NCI-H345 (cell line): ENCODE measurements at regions not wholly inside any gene's neighbourhood (a gene's known extent, or its start where the extent isn't known, plus 50 kb on each side); places are given as distances from the start of the nearest gene placed in this dataset.
"Not testable (repeated sequence)": the region's sequence is repeated elsewhere in the genome, so short reads cannot be mapped to it uniquely, and the experiment has no call there.

ENCODE experiments used
- DNase-seq: peaks from one replicate; lab custom pipeline; 2025; lab: John Stamatoyannopoulos, UW

GRCh38 chr2:190150413-190150812 lies 87.9 kb upstream of the MSTN start:
- DNase-seq = no peak

DNA sequence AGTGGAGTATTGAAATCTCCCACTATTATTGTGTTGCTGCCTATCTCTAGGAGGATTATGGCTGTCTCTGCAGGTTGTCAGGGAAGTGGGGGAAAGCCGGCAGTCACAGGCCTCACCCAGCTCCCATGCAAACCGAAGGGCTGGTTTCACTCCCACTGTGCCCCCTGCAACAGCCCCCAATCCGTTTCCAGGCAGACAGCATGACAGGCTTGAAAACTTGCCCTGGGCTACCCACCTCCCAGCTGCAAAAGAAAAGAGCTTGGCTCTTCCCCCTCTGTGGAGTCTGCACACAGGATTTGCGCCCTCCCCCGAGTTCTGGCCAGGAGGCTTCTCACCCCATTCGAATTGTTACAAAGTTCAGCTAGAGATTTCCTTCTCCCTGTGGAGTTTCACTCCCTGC lies 87.4 kb upstream of the MSTN start:
- peak; percentile 68 for DNase-seq

DNA sequence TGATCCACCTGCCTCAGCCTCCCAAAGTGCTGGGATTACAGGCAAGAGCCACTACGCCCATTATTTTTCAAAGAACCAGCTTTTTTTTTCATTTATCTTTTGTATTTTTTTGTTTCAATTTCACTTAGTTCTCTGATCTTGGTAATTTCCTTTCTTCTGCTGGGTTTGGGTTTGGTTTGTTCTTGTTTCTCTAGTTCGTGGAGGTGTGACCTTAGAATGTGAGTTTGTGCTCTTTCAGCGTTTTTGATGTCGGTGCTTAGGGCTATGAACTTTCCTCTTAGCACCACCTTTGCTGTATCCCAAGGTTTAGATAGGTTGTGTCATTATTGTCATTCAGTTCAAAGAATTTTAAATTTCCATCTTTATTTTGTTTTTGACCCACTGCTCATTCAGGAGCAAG lies 86.7 kb upstream of the MSTN start:
- DNase-seq = no peak

- not testable (repeated sequence) for DNase-seq
Observed at GRCh38 chr2:190146109-190146508, 83.6 kb upstream of the MSTN start.

DNA sequence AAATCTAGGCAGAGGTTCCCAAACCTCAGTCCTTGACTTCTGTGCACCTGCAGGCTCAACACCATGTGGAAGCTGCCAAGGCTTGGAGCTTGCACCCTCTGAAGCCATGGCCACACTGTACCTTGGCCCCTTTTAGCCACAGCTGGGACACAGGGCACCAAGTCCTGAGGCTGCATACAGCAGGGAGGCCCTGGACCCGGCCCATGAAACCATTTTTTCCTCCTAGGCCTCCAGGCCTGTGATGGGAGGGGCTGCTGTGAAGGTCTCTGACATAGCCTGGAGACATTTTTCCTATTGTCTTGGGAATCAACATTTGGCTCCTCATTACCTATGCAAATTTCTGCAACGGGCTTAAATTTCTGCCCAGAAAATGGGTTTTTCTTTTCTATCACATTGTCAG lies 77.9 kb upstream of the MSTN start:
- DNase-seq = not testable (repeated sequence)

DNA sequence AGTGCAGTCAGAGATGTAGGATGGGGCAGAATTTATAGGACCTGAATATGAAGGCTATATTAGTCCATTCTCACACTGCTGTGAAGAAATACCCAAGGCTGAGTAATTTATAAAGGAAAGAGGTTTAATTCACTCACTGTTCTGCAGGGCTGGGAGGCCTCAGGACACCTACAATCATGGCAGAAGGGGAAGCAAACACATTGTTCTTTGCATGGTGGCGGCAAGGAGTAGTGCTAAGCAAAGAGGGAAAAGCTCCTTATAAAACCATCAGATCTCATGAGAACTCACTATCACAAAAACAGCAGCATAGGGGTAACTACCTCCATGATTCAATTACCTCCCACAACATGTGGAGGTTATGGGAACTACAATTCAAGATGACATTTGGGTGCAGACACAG lies 76.8 kb upstream of the MSTN start:
- no peak for DNase-seq

GRCh38 chr2:190138032-190138431 lies 75.5 kb upstream of the MSTN start:
- no peak for DNase-seq

GRCh38 chr2:190137561-190137960 lies 75.0 kb upstream of the MSTN start:
- no peak for DNase-seq

GRCh38 chr2:190136825-190137224 lies 74.3 kb upstream of the MSTN start:
- no peak for DNase-seq

DNA sequence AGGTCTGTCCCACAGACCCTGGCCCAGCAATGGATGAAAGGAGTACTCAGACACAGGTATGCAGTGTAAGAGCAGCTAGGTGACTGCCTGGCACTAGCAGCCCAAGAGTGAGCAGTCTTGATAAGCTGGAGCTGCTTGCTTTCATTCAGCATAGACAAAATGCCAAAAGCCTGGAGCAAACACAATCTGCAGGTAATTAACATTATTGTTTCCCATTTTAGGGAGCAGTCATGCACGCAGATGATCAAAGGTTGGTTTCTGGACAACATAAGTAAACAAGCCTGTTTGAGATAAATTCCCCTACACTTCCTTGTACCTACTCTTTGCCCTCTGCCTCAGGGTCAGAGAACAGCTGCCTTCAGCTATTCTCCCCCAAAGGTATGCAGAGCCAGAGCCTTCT lies 73.7 kb upstream of the MSTN start:
- DNase-seq = no peak

- DNase-seq = no peak
Observed at GRCh38 chr2:190129421-190130199, 67.1 kb upstream of the MSTN start.

- no peak for DNase-seq
Observed at GRCh38 chr2:190127651-190128050, 65.1 kb upstream of the MSTN start.

DNA sequence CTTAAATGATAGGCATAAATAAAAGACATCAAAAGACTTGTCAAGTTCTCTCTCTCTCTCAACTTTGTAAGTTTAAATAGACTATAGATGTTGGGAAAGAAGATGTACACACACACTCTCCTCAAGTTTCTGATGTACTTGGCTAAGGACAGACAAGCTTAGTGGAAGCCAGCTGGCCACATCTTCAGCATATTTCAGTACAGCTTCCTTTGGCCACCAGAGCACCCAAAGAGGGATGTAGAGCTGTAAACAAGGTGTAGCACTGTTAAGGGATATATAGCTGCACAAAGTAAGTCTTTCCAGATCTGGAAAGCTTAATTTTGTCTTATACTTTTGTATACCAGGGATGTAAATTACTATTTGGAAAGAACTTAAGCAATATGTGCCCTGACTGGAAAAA lies 64.3 kb upstream of the MSTN start:
- DNase-seq = no peak

DNA sequence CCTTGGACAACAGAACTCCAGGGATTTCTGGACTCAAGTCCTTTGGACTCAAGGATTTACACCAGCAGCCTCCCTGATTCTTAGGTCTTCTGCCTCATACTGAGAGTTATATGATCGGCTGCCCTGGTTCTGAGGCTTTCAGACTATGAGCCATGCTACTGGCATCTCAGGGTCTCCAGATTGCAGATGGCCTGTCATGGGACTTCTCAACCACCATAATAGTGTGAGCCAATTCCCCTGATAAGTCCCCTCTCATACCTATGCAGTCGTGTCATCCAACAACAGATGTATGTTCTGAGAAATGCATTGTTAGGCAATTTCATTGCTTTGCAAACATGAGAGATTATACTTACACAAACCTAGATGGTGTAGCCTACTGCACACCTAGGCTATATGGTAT lies 61.4 kb upstream of the MSTN start:
- DNase-seq = no peak

DNA sequence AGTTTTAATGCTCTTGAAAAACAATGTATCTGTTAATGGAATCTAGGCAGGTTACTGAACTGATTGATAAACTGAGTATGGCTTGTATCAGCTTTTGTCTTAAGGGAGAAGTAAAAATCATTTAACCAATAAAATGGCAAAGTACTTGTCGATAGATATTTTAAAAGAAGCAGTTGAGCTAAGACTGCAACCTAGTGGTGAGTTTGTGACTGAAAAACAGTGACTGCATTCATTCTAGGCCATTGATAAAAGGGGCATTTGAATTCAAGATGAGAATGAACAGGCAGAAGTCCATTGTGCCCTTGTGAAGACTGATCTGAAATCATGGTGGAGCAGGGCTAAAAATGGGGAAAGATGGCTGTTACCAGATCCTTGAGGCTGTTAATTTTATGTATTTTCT lies 59.4 kb upstream of the MSTN start:
- peak; percentile 2 for DNase-seq

GRCh38 chr2:190121305-190121704 lies 58.8 kb upstream of the MSTN start:
- DNase-seq = no peak

DNA sequence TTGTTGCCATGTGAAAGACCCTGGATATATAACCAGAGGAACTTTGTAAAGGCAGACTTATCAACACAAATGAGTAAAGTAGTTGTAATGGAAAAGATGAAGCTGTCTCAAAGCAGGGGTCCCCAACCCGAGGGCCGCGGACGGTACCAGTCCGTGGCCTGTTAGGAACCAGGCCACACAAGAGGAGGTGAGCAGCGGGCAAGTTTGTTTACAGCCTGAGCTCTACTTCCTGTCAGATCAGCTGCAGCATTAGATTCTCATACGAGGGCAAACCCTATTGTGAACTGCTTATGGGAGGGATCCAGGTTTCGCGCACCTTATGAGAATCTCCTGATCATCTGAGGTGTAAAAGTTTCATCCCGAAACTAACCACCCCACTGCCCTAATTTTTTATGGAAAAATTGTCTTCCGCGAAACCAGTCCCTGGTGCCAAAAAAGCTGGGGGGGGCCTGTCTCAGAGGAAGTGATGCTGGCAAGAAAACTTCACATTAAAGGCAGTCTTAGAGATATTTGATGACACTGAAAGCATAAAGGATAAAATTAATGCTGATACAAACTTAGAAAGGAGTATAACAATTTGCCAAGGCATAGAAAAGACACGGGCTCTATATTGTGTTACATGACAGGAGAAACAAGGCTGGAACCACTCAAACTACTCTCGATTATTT lies 57.5 kb upstream of the MSTN start:
- no peak for DNase-seq

DNA sequence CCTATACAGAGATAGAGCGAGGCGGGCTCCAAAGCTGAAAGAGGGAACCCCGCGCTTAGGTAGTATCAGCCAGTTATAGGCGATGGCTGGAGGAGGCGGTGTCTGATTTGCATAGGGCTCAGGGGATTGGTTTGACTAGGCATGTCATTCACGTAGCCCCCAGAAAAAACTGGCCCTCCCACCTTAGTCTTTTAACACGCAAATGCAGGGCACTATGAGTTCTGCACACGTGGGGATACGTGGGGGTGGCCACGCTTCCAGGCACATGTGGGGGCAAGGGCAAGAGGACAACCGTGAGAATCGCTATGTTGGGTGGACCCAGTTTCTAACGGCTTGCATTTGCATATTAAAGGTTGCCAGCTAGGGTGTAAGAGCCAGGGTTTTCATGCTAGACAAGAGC lies 56.7 kb upstream of the MSTN start:
- no peak for DNase-seq

DNA sequence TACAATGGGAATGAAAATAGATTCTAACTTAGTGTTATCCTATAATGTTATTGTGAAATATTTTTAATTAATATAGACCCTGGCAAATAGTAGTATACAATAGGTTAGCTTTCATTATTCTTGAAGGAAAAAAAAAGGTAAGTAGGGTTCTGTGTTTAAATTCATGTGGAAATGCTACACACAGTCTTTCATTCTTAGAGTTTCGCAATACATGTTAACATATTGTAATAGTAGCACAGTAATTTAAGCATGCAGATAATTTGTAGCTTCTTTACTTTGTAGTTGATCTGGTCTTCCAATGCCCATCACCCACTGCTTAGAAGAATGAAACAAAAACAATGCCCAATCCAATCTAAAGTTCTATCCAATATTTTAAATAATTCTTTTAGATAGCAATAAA lies 54.8 kb upstream of the MSTN start:
- DNase-seq = no peak

GRCh38 chr2:190113000-190113399 lies 50.5 kb upstream of the MSTN start:
- DNase-seq = no peak
